ENCODE measurements at regions not wholly inside any gene's neighbourhood (a gene's known extent, or its start where the extent isn't known, plus 50 kb on each side); places are given as distances from the start of the nearest gene placed in this dataset.

DNA sequence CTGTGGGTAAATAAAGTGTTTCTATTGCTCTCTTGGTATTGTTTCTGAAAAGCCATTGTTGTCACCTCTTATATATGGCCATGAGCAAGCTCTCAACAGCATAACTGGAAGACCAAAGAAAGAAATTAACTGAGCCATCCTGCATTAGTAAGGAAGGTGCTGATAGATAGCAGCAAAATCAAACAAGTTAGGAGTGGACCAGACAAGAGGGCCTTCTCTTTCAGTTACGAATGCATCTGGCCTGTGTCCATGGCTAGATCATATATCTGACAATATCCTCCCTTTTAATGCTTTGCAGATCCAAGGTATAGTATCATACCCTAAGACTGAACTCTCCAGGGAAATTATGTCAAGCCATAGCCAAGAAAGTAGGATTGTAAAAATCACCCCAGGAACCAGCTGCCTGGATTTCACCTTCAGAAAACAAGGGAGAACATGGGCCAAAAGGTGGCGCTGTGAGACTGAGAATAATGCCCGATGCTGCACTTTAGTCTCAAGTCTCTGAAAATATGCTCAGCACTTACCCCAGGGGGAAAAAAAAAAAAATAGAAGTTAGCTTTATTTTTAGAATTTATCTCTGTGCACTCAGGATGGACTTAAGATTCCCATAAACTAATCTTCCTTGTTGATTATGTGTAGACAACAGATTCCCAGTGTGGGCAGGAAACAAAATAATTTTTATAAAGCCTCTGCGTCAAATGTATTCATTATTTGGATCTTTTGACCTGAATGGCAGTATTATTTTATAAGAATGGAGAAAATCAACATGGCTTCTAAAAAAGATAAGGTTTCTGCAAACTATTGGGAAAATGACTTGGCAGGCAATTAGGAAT is 415.1 kb downstream of the ETS1 start:
- H3K4me3 ChIP-seq (ENCODE audit: low read length) = no peak overlapping the region
- H3K27me3 ChIP-seq (ENCODE audit: control insufficient read depth, insufficient read depth, low read length) = no peaks in the 10 kb centered on the region
- no peaks in the 10 kb centered on the region for H3K9me3 ChIP-seq (ENCODE audit: control insufficient read depth, low read length)
- H3K9ac ChIP-seq (ENCODE audit: low read length) = no peak overlapping the region
- H3K36me3 ChIP-seq (ENCODE audit: control insufficient read depth, insufficient read depth, low read length) = no peaks in the 10 kb centered on the region
- H3K4me1 ChIP-seq (ENCODE audit: control insufficient read depth, insufficient read depth, low read length) = peaks cover 3% of the 10 kb centered on the region

- H3K9ac ChIP-seq (ENCODE audit: low read length) = no peak overlapping the region
- peaks cover 3% of the 10 kb centered on the region for H3K4me1 ChIP-seq (ENCODE audit: control insufficient read depth, insufficient read depth, low read length)
- H3K27me3 ChIP-seq (ENCODE audit: control insufficient read depth, insufficient read depth, low read length) = no peaks in the 10 kb centered on the region
- H3K36me3 ChIP-seq (ENCODE audit: control insufficient read depth, insufficient read depth, low read length) = no peaks in the 10 kb centered on the region
- no peak overlapping the region for H3K4me3 ChIP-seq (ENCODE audit: low read length)
- H3K9me3 ChIP-seq (ENCODE audit: control insufficient read depth, low read length) = no peaks in the 10 kb centered on the region
Observed at GRCh38 chr11:128171506-128171905, 415.9 kb downstream of the ETS1 start.

DNA sequence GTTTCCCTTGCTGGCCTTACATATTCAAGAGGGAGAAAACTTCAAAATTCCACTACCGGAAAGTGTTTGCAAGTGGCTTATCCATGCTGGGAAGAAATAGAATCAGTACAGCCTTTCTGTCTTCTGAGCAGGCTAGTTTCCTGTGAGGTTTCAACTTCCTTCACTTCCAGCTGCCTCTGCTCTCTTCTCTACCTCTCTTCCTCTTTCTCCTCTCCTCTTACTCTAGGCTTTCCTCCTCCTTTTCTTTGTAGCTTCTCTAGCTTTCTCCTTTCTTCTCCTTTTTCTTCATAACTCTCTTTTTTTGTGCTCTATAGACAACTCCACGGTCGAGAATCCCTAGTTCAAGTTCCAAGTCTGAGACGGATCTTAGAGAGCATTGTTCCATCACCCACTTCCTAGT is 421.8 kb downstream of the ETS1 start:
- Histone ChIP-seq H3K27me3 (ENCODE audit: control insufficient read depth, insufficient read depth, low read length) (no peaks in the 10 kb centered on the region), H3K4me3 (ENCODE audit: low read length) (no peak overlapping the region), H3K9me3 (ENCODE audit: control insufficient read depth, low read length) (no peaks in the 10 kb centered on the region), H3K9ac (ENCODE audit: low read length) (no peak overlapping the region), H3K36me3 (ENCODE audit: control insufficient read depth, insufficient read depth, low read length) (no peaks in the 10 kb centered on the region), H3K4me1 (ENCODE audit: control insufficient read depth, insufficient read depth, low read length) (no peaks in the 10 kb centered on the region)

- no peaks in the 10 kb centered on the region for H3K36me3 ChIP-seq (ENCODE audit: control insufficient read depth, insufficient read depth, low read length)
- no peaks in the 10 kb centered on the region for H3K27me3 ChIP-seq (ENCODE audit: control insufficient read depth, insufficient read depth, low read length)
- no peaks in the 10 kb centered on the region for H3K9me3 ChIP-seq (ENCODE audit: control insufficient read depth, low read length)
- H3K4me1 ChIP-seq (ENCODE audit: control insufficient read depth, insufficient read depth, low read length) = no peaks in the 10 kb centered on the region
- H3K9ac ChIP-seq (ENCODE audit: low read length) = no peak overlapping the region
- H3K4me3 ChIP-seq (ENCODE audit: low read length) = no peak overlapping the region
Observed at GRCh38 chr11:128164080-128164741, 423.1 kb downstream of the ETS1 start.

DNA sequence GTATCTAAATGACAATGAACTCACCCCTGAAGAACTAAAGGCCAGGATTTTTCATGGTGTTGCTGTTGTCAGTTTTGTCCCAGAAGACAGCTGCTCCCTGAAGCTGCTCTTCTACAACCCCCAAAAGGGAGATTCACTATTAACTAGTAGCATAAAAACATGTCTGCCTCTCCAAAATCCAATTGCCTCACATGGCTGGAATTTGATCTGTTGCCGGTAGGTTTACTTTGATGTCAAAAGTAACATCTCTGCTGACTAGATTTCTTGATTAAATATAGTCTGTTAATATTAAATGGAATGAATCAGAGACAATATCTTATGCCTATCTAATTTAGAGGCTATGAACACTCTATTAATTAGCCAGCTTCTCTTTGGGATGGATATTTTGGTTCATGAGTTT is 425.4 kb downstream of the ETS1 start:
- H3K9me3 ChIP-seq (ENCODE audit: control insufficient read depth, low read length) = no peaks in the 10 kb centered on the region
- no peaks in the 10 kb centered on the region for H3K27me3 ChIP-seq (ENCODE audit: control insufficient read depth, insufficient read depth, low read length)
- H3K4me1 ChIP-seq (ENCODE audit: control insufficient read depth, insufficient read depth, low read length) = no peaks in the 10 kb centered on the region
- no peak overlapping the region for H3K4me3 ChIP-seq (ENCODE audit: low read length)
- no peaks in the 10 kb centered on the region for H3K36me3 ChIP-seq (ENCODE audit: control insufficient read depth, insufficient read depth, low read length)
- H3K9ac ChIP-seq (ENCODE audit: low read length) = no peak overlapping the region

GRCh38 chr11:128161436-128161835 is 425.9 kb downstream of the ETS1 start:
- no peak overlapping the region for H3K9ac ChIP-seq (ENCODE audit: low read length)
- H3K27me3 ChIP-seq (ENCODE audit: control insufficient read depth, insufficient read depth, low read length) = no peaks in the 10 kb centered on the region
- H3K9me3 ChIP-seq (ENCODE audit: control insufficient read depth, low read length) = no peaks in the 10 kb centered on the region
- no peaks in the 10 kb centered on the region for H3K4me1 ChIP-seq (ENCODE audit: control insufficient read depth, insufficient read depth, low read length)
- no peaks in the 10 kb centered on the region for H3K36me3 ChIP-seq (ENCODE audit: control insufficient read depth, insufficient read depth, low read length)
- H3K4me3 ChIP-seq (ENCODE audit: low read length) = no peak overlapping the region

- no peaks in the 10 kb centered on the region for H3K27me3 ChIP-seq (ENCODE audit: control insufficient read depth, insufficient read depth, low read length)
- no peaks in the 10 kb centered on the region for H3K9me3 ChIP-seq (ENCODE audit: control insufficient read depth, low read length)
- H3K4me1 ChIP-seq (ENCODE audit: control insufficient read depth, insufficient read depth, low read length) = no peaks in the 10 kb centered on the region
- H3K36me3 ChIP-seq (ENCODE audit: control insufficient read depth, insufficient read depth, low read length) = no peaks in the 10 kb centered on the region
- H3K4me3 ChIP-seq (ENCODE audit: low read length) = no peak overlapping the region
- no peak overlapping the region for H3K9ac ChIP-seq (ENCODE audit: low read length)
Observed at GRCh38 chr11:128158860-128159259, 428.5 kb downstream of the ETS1 start.

DNA sequence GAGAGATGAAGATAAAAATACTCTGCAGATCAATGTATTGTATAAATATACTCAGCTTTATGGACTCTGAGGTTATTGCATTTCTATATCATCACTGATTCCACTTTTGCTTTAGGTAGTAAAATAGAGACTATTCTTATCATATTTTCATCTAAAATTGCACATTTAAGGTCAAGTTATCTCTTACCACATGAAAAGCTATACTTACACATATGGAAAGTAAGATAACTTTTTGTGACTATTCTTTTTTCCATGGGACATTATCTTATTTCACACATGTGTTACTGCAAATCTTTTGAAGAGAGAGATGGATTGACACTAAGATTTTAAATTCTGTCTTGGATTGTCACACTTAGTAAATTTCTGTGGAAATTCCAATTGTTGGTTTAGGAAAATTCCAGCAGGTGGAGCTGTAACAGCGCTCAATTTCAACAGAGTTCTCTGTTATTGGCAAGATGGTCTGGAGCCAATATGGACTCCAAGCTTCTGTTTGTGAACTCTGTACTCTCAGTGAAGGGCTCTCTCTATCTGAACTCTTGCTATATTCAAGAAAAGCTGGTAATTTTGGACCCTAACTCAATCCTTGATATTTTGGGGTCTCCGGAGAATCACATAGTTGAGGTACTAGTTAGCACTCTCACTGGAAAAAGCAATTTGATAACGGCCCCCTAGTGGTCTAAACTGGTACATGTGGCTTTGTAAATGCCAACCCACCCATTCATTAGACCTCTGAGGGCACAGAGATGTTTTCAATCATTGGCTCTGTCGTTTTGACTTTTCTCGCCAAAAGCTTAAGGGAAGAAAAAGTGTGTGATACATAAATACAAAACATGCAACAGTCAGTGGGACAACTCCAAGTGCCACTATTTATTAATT is 429.7 kb downstream of the ETS1 start:
- H3K9ac ChIP-seq (ENCODE audit: low read length) = no peak overlapping the region
- no peaks in the 10 kb centered on the region for H3K4me1 ChIP-seq (ENCODE audit: control insufficient read depth, insufficient read depth, low read length)
- H3K27me3 ChIP-seq (ENCODE audit: control insufficient read depth, insufficient read depth, low read length) = no peaks in the 10 kb centered on the region
- H3K36me3 ChIP-seq (ENCODE audit: control insufficient read depth, insufficient read depth, low read length) = no peaks in the 10 kb centered on the region
- no peaks in the 10 kb centered on the region for H3K9me3 ChIP-seq (ENCODE audit: control insufficient read depth, low read length)
- no peak overlapping the region for H3K4me3 ChIP-seq (ENCODE audit: low read length)

GRCh38 chr11:128156486-128156885 is 430.9 kb downstream of the ETS1 start:
- Histone ChIP-seq H3K4me1 (ENCODE audit: control insufficient read depth, insufficient read depth, low read length) (no peaks in the 10 kb centered on the region), H3K9me3 (ENCODE audit: control insufficient read depth, low read length) (no peaks in the 10 kb centered on the region), H3K36me3 (ENCODE audit: control insufficient read depth, insufficient read depth, low read length) (no peaks in the 10 kb centered on the region)

DNA sequence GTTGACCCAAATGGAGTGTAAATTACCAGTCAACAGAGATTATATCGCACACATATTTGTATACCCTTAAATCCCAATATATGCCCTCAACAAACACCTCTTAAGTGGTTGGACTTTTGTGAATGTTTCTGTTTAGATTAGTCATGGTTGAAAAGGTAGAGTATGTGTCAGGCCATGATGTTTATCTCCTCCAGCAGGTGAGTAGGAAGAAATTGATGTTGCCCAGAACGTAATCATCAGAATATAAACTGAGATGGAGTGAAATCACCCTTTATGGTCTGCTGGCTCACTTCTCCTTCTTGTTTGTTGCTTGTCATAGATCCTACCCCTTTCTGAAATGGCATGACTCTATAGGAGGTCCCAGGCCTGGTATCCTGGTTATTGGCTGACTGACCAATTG is 431.8 kb downstream of the ETS1 start:
- H3K4me1 ChIP-seq (ENCODE audit: control insufficient read depth, insufficient read depth, low read length) = no peaks in the 10 kb centered on the region
- H3K4me3 ChIP-seq (ENCODE audit: low read length) = no peak overlapping the region
- no peak overlapping the region for H3K9ac ChIP-seq (ENCODE audit: low read length)
- no peaks in the 10 kb centered on the region for H3K36me3 ChIP-seq (ENCODE audit: control insufficient read depth, insufficient read depth, low read length)
- H3K9me3 ChIP-seq (ENCODE audit: control insufficient read depth, low read length) = no peaks in the 10 kb centered on the region
- H3K27me3 ChIP-seq (ENCODE audit: control insufficient read depth, insufficient read depth, low read length) = no peaks in the 10 kb centered on the region

More at GRCh38 chr11:128156486-128156885, 430.9 kb downstream of the ETS1 start:
- Histone ChIP-seq H3K9ac (ENCODE audit: low read length) (no peak overlapping the region), H3K4me3 (ENCODE audit: low read length) (no peak overlapping the region), H3K27me3 (ENCODE audit: control insufficient read depth, insufficient read depth, low read length) (no peaks in the 10 kb centered on the region)

GRCh38 chr11:128153697-128154048 is 433.7 kb downstream of the ETS1 start:
- H3K27me3 ChIP-seq (ENCODE audit: control insufficient read depth, insufficient read depth, low read length) = no peaks in the 10 kb centered on the region
- no peaks in the 10 kb centered on the region for H3K9me3 ChIP-seq (ENCODE audit: control insufficient read depth, low read length)
- no peaks in the 10 kb centered on the region for H3K36me3 ChIP-seq (ENCODE audit: control insufficient read depth, insufficient read depth, low read length)
- no peak overlapping the region for H3K4me3 ChIP-seq (ENCODE audit: low read length)
- H3K9ac ChIP-seq (ENCODE audit: low read length) = no peak overlapping the region
- H3K4me1 ChIP-seq (ENCODE audit: control insufficient read depth, insufficient read depth, low read length) = no peaks in the 10 kb centered on the region
